GM12878 (cell line): ENCODE measurements at regions not wholly inside any gene's neighbourhood (a gene's known extent, or its start where the extent isn't known, plus 50 kb on each side); places are given as distances from the start of the nearest gene placed in this dataset.

Experiments used
- ATAC-seq: fragments of 200-7000 bp; cut with Tn5 transposase; 3 replicates; pipeline ENCODE4 v1.9.1; 2020; ENCODE audit warnings: mild to moderate bottlenecking, moderate library complexity
- BruUV-seq: library from RNA; stranded (reverse); fragments of 400-500 nt; replicated peaks from 2 replicates; lab custom pipeline; 2021; lab: Mats Ljungman, UMichigan
- CTCF ChIA-PET: fragments of 300-600 bp; sonication (Branson Sonifier 250); formaldehyde crosslinking; extraction: SDS; loops from one replicate; lab custom pipeline; 2021; ENCODE audit warnings: inconsistent platforms; lab: Yijun Ruan, JAX
- POLR2A ChIA-PET: fragments of 350-600 bp; formaldehyde crosslinking; extraction: SDS; loops from one replicate; lab custom pipeline; 2021; ENCODE audit warnings: inconsistent platforms; lab: Charles Lee
- RAD21 ChIA-PET: fragments of 300-600 bp; sonication (Branson Sonifier 250); formaldehyde crosslinking; loops from one replicate; lab custom pipeline; 2023; ENCODE audit warnings: antibody characterized with exemption; ENCODE audit not compliant: unreplicated experiment; lab: Charles Lee
- SMC1A ChIA-PET: fragments of 300-600 bp; sonication (Branson Sonifier 250); formaldehyde crosslinking; loops from one replicate; lab custom pipeline; 2023; ENCODE audit not compliant: unreplicated experiment, uncharacterized antibody; lab: Charles Lee
- DNase-seq: peaks from one replicate; pipeline ENCODE4 v3.0.0-alpha.2; 2011; ENCODE audit warnings: low read depth, low spot score
- FAIRE-seq: peaks from 3 replicates; lab custom pipeline; 2011; peaks lifted over from hg19 to GRCh38; lab: Jason Lieb, UNC
- H2AFZ ChIP-seq: 2 replicates; pipeline ENCODE4 v1.6.0; 2011; ENCODE audit warnings: low read depth, low read length, control low read depth; ENCODE audit not compliant: control insufficient read depth
- H3K27ac ChIP-seq: 2 replicates; pipeline ENCODE4 v1.5.1; 2011; ENCODE audit warnings: control low read depth; ENCODE audit not compliant: control insufficient read depth, insufficient read depth
- H3K27me3 ChIP-seq, 2 experiments: replicated peaks in 1 of 2; 2 replicates each; pipeline versions ENCODE4 v1.6.0 to v1.6.1; 2011; ENCODE audit warnings: low read length in 1 of 2; ENCODE audit not compliant: control insufficient read depth in 2 of 2, insufficient read depth in 2 of 2
- H3K36me3 ChIP-seq, 2 experiments: 2 replicates each; pipeline ENCODE4 v1.5.1; 2011; ENCODE audit warnings: low read length in 1 of 2; ENCODE audit not compliant: control insufficient read depth in 2 of 2, insufficient read depth in 2 of 2
- H3K4me1 ChIP-seq: 2 replicates; pipeline ENCODE4 v1.6.1; 2011; ENCODE audit warnings: mild to moderate bottlenecking, low read length, moderate library complexity, mixed read lengths; ENCODE audit not compliant: control insufficient read depth, insufficient read depth
- H3K4me2 ChIP-seq: 2 replicates; pipeline ENCODE4 v1.6.0; 2011; ENCODE audit warnings: control low read depth; ENCODE audit not compliant: control insufficient read depth, insufficient read depth
- H3K4me3 ChIP-seq: fragments of 200-600 bp; sonication (generic); 2 replicates; pipeline ENCODE4 v1.5.1; 2016
- H3K79me2 ChIP-seq: 2 replicates; pipeline ENCODE4 v1.6.0; 2011; ENCODE audit warnings: low read length; ENCODE audit not compliant: control insufficient read depth, insufficient read depth
- H3K9ac ChIP-seq: 2 replicates; pipeline ENCODE4 v1.8.0; 2011; ENCODE audit warnings: low read length, control low read depth, mixed read lengths; ENCODE audit not compliant: control insufficient read depth, insufficient read depth
- H3K9me3 ChIP-seq: replicated peaks from 3 replicates; pipeline ENCODE4 v1.5.1; 2011; ENCODE audit warnings: mild to moderate bottlenecking, low read length; ENCODE audit not compliant: control insufficient read depth, insufficient read depth
- H4K20me1 ChIP-seq: 2 replicates; pipeline ENCODE4 v1.6.0; 2011; ENCODE audit not compliant: control insufficient read depth, insufficient read depth
- CHD4 ChIP-seq: fragments of 200-600 bp; sonication (generic); IDR thresholded peaks from 2 replicates; pipeline ENCODE4 v1.6.1; 2016; ENCODE audit warnings: mild to moderate bottlenecking
- NR2C1 ChIP-seq: fragments of 450-650 bp; IDR thresholded peaks from 2 replicates; pipeline ENCODE4 v1.6.1; 2017; ENCODE audit warnings: antibody characterized with exemption, mild to moderate bottlenecking, moderate library complexity
- NRF1 ChIP-seq: conservative IDR thresholded peaks from 2 replicates; pipeline ENCODE4 v1.6.1; 2011; ENCODE audit warnings: mild to moderate bottlenecking, low read depth, low read length, improper control_type of control experiment
- POLR2A ChIP-seq: IDR thresholded peaks from 2 replicates; pipeline ENCODE4 v1.6.1; 2011; ENCODE audit warnings: low read depth, mild to moderate bottlenecking, low read length
- SMARCA5 ChIP-seq: fragments of 450-650 bp; IDR thresholded peaks from 2 replicates; pipeline ENCODE4 v1.6.1; 2017; ENCODE audit warnings: mild to moderate bottlenecking
- ZBTB33 ChIP-seq: fragments of 450-650 bp; IDR thresholded peaks from 2 replicates; pipeline ENCODE4 v1.6.1; 2017; ENCODE audit warnings: mild to moderate bottlenecking
- WGBS: methylation state at CpG from one replicate; pipeline ENCODE4 v1.1.6; 2016; ENCODE audit warnings: low lambda C conversion rate; ENCODE audit not compliant: insufficient replicate concordance, insufficient coverage; ENCODE audit errors: missing lambda C conversion rate; 5-methylcytosine and 5-hydroxymethylcytosine counted together
- in situ Hi-C: fragments of 300-500 bp; cut with MboI; formaldehyde crosslinking; loops from 9 replicates; pipeline ENCODE4 v1.14.3; 2018; ENCODE audit warnings: mixed read lengths
- intact Hi-C: fragments of 100-400 bp; cut with micrococcal nuclease; formaldehyde crosslinking; loops from one replicate; pipeline ENCODE4 v1.14.2; 2022; ENCODE audit not compliant: unreplicated experiment
- TF ChIP-seq, protein P1 (sequence below): fragments of 450-650 bp; IDR thresholded peaks from 2 replicates; pipeline ENCODE4 v1.6.1; 2016; ENCODE audit warnings: mild to moderate bottlenecking, moderate library complexity, borderline replicate concordance
- TF ChIP-seq, protein P2 (sequence below): fragments of 450-650 bp; conservative IDR thresholded peaks from 2 replicates; pipeline ENCODE4 v1.6.1; 2017; ENCODE audit warnings: mild to moderate bottlenecking, moderate library complexity
- TF ChIP-seq, protein P3 (sequence below): fragments of 150-350 bp; IDR thresholded peaks from 2 replicates; pipeline ENCODE4 v1.6.1; 2014; ENCODE audit warnings: mild to moderate bottlenecking, low read depth, low read length
- TF ChIP-seq, protein P4 (sequence below): fragments of 150-350 bp; IDR thresholded peaks from 2 replicates; pipeline ENCODE4 v1.6.1; 2016; ENCODE audit warnings: low read depth, low read length

DNA sequence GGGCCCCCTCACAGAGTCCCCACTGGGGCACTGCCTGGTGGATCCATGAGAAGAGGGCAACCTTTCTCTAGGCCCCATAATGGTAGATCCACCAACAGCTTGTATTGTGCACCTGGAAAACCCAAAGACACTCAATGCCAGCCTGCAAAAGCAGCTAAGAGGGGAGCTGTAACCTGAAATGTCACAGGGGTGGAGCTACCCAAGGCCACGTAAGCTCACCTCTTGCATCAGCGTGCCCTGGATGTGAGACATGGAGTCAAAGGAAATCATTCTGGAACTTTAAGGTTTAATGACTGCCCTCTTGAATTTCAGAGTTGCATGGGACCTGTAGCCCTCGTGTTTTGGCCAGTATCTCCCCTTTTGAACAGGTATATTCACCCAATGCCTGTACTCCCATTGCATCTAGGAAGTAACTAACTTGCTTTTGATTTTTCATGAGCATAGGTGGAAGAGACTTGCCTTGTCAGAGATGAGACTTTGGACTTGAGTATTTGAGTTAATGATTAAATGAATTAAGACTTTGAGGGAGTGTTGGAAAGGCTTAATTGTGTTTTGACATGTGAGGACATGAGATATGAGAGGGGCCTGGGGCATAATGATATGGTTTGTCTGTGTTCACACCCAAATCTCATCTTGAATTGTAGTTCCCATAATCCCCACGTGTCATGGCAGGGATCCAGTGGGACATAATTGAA lies 900.9 kb upstream of the ROBO1 start:
- ATAC-seq: no peak
- H3K27ac ChIP-seq: no peak overlapping the region
- ChIA-PET RAD21 (no interaction called here), POLR2A (no interaction called here), CTCF (no interaction called here)
- no peak overlapping the region for H3K9ac ChIP-seq
- no peaks in the 10 kb centered on the region for H3K36me3 ChIP-seq
- TF ChIP-seq, protein P1, sequence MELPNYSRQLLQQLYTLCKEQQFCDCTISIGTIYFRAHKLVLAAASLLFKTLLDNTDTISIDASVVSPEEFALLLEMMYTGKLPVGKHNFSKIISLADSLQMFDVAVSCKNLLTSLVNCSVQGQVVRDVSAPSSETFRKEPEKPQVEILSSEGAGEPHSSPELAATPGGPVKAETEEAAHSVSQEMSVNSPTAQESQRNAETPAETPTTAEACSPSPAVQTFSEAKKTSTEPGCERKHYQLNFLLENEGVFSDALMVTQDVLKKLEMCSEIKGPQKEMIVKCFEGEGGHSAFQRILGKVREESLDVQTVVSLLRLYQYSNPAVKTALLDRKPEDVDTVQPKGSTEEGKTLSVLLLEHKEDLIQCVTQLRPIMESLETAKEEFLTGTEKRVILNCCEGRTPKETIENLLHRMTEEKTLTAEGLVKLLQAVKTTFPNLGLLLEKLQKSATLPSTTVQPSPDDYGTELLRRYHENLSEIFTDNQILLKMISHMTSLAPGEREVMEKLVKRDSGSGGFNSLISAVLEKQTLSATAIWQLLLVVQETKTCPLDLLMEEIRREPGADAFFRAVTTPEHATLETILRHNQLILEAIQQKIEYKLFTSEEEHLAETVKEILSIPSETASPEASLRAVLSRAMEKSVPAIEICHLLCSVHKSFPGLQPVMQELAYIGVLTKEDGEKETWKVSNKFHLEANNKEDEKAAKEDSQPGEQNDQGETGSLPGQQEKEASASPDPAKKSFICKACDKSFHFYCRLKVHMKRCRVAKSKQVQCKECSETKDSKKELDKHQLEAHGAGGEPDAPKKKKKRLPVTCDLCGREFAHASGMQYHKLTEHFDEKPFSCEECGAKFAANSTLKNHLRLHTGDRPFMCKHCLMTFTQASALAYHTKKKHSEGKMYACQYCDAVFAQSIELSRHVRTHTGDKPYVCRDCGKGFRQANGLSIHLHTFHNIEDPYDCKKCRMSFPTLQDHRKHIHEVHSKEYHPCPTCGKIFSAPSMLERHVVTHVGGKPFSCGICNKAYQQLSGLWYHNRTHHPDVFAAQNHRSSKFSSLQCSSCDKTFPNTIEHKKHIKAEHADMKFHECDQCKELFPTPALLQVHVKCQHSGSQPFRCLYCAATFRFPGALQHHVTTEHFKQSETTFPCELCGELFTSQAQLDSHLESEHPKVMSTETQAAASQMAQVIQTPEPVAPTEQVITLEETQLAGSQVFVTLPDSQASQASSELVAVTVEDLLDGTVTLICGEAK: no peak
- no peak for TF ChIP-seq NRF1
- TF ChIP-seq, protein P2, sequence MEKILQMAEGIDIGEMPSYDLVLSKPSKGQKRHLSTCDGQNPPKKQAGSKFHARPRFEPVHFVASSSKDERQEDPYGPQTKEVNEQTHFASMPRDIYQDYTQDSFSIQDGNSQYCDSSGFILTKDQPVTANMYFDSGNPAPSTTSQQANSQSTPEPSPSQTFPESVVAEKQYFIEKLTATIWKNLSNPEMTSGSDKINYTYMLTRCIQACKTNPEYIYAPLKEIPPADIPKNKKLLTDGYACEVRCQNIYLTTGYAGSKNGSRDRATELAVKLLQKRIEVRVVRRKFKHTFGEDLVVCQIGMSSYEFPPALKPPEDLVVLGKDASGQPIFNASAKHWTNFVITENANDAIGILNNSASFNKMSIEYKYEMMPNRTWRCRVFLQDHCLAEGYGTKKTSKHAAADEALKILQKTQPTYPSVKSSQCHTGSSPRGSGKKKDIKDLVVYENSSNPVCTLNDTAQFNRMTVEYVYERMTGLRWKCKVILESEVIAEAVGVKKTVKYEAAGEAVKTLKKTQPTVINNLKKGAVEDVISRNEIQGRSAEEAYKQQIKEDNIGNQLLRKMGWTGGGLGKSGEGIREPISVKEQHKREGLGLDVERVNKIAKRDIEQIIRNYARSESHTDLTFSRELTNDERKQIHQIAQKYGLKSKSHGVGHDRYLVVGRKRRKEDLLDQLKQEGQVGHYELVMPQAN: no peak
- no peak for TF ChIP-seq NR2C1
- TF ChIP-seq, protein P3, sequence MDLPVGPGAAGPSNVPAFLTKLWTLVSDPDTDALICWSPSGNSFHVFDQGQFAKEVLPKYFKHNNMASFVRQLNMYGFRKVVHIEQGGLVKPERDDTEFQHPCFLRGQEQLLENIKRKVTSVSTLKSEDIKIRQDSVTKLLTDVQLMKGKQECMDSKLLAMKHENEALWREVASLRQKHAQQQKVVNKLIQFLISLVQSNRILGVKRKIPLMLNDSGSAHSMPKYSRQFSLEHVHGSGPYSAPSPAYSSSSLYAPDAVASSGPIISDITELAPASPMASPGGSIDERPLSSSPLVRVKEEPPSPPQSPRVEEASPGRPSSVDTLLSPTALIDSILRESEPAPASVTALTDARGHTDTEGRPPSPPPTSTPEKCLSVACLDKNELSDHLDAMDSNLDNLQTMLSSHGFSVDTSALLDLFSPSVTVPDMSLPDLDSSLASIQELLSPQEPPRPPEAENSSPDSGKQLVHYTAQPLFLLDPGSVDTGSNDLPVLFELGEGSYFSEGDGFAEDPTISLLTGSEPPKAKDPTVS: no peak
- no peak for TF ChIP-seq SMARCA5
- no peak for TF ChIP-seq CHD4
- TF ChIP-seq, protein P4, sequence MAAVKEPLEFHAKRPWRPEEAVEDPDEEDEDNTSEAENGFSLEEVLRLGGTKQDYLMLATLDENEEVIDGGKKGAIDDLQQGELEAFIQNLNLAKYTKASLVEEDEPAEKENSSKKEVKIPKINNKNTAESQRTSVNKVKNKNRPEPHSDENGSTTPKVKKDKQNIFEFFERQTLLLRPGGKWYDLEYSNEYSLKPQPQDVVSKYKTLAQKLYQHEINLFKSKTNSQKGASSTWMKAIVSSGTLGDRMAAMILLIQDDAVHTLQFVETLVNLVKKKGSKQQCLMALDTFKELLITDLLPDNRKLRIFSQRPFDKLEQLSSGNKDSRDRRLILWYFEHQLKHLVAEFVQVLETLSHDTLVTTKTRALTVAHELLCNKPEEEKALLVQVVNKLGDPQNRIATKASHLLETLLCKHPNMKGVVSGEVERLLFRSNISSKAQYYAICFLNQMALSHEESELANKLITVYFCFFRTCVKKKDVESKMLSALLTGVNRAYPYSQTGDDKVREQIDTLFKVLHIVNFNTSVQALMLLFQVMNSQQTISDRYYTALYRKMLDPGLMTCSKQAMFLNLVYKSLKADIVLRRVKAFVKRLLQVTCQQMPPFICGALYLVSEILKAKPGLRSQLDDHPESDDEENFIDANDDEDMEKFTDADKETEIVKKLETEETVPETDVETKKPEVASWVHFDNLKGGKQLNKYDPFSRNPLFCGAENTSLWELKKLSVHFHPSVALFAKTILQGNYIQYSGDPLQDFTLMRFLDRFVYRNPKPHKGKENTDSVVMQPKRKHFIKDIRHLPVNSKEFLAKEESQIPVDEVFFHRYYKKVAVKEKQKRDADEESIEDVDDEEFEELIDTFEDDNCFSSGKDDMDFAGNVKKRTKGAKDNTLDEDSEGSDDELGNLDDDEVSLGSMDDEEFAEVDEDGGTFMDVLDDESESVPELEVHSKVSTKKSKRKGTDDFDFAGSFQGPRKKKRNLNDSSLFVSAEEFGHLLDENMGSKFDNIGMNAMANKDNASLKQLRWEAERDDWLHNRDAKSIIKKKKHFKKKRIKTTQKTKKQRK: no peak
- TF ChIP-seq POLR2A: no peak
- no peak for TF ChIP-seq ZBTB33
- TF ChIP-seq, all 136 proteins: peak for 0
- H3K4me3 ChIP-seq: no peak overlapping the region
- H3K9me3 ChIP-seq: no peaks in the 10 kb centered on the region
- H3K4me1 ChIP-seq: no peaks in the 10 kb centered on the region
- no peak overlapping the region for H3K4me2 ChIP-seq
- H4K20me1 ChIP-seq: no peaks in the 10 kb centered on the region
- in situ Hi-C loops: no loop called here
- intact Hi-C loops: no loop called here
- no peaks in the 10 kb centered on the region for H3K79me2 ChIP-seq
- H2AFZ ChIP-seq: no peak overlapping the region
- no peak for FAIRE-seq
- DNase-seq: no peak
- no peaks in the 10 kb centered on the region for H3K27me3 ChIP-seq
- no TSS peak for BruUV-seq
- SMC1A ChIA-PET: no interaction called here
- 55% methylated on average over 4 of the region's 4 CpGs for WGBS
